GM12865 (cell line): ENCODE measurements at regions not wholly inside any gene's neighbourhood (a gene's known extent, or its start where the extent isn't known, plus 50 kb on each side); places are given as distances from the start of the nearest gene placed in this dataset.

ENCODE experiments used
- DNase-seq: peaks from one replicate; pipeline ENCODE4 v3.0.0; 2010; ENCODE audit warnings: low read depth
- H3K4me3 ChIP-seq: 2 replicates; pipeline ENCODE4 v1.5.1; 2011; ENCODE audit warnings: mild to moderate bottlenecking, low read depth, low read length, control low read depth
- CTCF ChIP-seq: IDR thresholded peaks from 2 replicates; pipeline ENCODE4 v1.5.1; 2011; ENCODE audit warnings: low read length, control low read depth, low read depth, inconsistent platforms; ENCODE audit not compliant: insufficient read depth; ENCODE audit errors: missing control alignments

GRCh38 chr7:14065286-14065685 lies 75.8 kb upstream of the ETV1 start:
- DNase-seq: no peak
- H3K4me3 ChIP-seq: no peak overlapping the region
- no peak for TF ChIP-seq CTCF

GRCh38 chr7:14055813-14056212 lies 66.3 kb upstream of the ETV1 start:
- TF ChIP-seq CTCF: no peak
- DNase-seq: no peak
- no peak overlapping the region for H3K4me3 ChIP-seq

- DNase-seq: peak; percentile 18
- no peak overlapping the region for H3K4me3 ChIP-seq
- no peak for TF ChIP-seq CTCF
Measured at GRCh38 chr7:14054125-14054524, 64.7 kb upstream of the ETV1 start.

- H3K4me3 ChIP-seq: no peak overlapping the region
- no peak for DNase-seq
- TF ChIP-seq CTCF: no peak
Measured at GRCh38 chr7:14048889-14049288, 59.4 kb upstream of the ETV1 start.

GRCh38 chr7:14047709-14048399 lies 58.4 kb upstream of the ETV1 start:
- TF ChIP-seq CTCF: no peak
- DNase-seq: peak; percentile 12
- H3K4me3 ChIP-seq: no peak overlapping the region

- no peak for DNase-seq
- no peak overlapping the region for H3K4me3 ChIP-seq
- no peak for TF ChIP-seq CTCF
Measured at GRCh38 chr7:14045651-14046050, 56.2 kb upstream of the ETV1 start.

- no peak overlapping the region for H3K4me3 ChIP-seq
- no peak for TF ChIP-seq CTCF
- DNase-seq: no peak
Measured at GRCh38 chr7:14040528-14040927, 51.1 kb upstream of the ETV1 start.
